WTC11 (cell line): ENCODE measurements at regions not wholly inside any gene's neighbourhood (a gene's known extent, or its start where the extent isn't known, plus 50 kb on each side); places are given as distances from the start of the nearest gene placed in this dataset.

Source experiments
- ATF2 ChIP-seq: sonication (generic); formaldehyde crosslinking; IDR thresholded peaks from 2 replicates; pipeline ENCODE4 v1.8.1; 2022; ENCODE audit warnings: low read depth, missing genetic modification reagents, borderline replicate concordance
- ATF3 ChIP-seq: sonication (generic); formaldehyde crosslinking; conservative IDR thresholded peaks from 2 replicates; pipeline ENCODE4 v1.8.1; 2022; ENCODE audit warnings: mild to moderate bottlenecking, missing genetic modification reagents
- CTCF ChIP-seq: fragments of 200-600 bp; IDR thresholded peaks from 2 replicates; pipeline ENCODE4 v1.8.0; 2022; ENCODE audit warnings: antibody characterized with exemption
- NR1H2 ChIP-seq: sonication (generic); formaldehyde crosslinking; IDR thresholded peaks from 2 replicates; pipeline ENCODE4 v1.9.0; 2021; ENCODE audit warnings: mild to moderate bottlenecking, moderate library complexity, missing genetic modification reagents
- USF1 ChIP-seq: sonication (generic); formaldehyde crosslinking; IDR thresholded peaks from 2 replicates; pipeline ENCODE4 v1.8.0; 2022; ENCODE audit warnings: mild to moderate bottlenecking, missing genetic modification reagents

GRCh38 chr10:29067628-29068027 lies 221.2 kb upstream of the LYZL1 start:
- TF ChIP-seq ATF3 (CRISPR knock-in tag): no peak
- no peak for TF ChIP-seq NR1H2
- TF ChIP-seq USF1 (CRISPR knock-in tag): no peak
- no peak for TF ChIP-seq ATF2 (CRISPR knock-in tag)
- no peak for TF ChIP-seq CTCF
